ENCODE measurements at regions not wholly inside any gene's neighbourhood (a gene's known extent, or its start where the extent isn't known, plus 50 kb on each side); places are given as distances from the start of the nearest gene placed in this dataset.
"Not testable (repeated sequence)": the region's sequence is repeated elsewhere in the genome, so short reads cannot be mapped to it uniquely, and the experiment has no call there.

DNA sequence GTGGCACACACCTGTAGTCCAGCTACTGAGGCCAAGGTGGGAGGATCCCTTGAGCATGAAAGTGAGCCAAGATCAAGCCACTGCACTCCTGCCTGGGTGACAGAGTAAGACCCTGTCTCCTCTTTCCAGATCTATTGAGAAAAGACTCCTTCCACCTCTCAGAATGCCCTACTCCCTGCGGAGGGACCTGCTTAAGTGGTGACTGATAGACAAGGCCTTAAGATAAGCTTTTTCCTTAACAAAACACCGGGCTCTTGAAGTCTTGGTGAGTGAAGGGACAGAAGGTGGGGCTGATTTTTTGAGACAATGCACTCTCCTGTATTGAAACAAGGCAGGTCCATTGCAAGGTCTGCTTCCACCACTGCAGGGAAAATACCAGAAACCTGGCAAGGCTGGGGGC is 338.4 kb upstream of the FRG2C start:
- H3K4me3 ChIP-seq (ENCODE audit: low read depth, low read length) = no peak overlapping the region
- TF ChIP-seq, protein P1, sequence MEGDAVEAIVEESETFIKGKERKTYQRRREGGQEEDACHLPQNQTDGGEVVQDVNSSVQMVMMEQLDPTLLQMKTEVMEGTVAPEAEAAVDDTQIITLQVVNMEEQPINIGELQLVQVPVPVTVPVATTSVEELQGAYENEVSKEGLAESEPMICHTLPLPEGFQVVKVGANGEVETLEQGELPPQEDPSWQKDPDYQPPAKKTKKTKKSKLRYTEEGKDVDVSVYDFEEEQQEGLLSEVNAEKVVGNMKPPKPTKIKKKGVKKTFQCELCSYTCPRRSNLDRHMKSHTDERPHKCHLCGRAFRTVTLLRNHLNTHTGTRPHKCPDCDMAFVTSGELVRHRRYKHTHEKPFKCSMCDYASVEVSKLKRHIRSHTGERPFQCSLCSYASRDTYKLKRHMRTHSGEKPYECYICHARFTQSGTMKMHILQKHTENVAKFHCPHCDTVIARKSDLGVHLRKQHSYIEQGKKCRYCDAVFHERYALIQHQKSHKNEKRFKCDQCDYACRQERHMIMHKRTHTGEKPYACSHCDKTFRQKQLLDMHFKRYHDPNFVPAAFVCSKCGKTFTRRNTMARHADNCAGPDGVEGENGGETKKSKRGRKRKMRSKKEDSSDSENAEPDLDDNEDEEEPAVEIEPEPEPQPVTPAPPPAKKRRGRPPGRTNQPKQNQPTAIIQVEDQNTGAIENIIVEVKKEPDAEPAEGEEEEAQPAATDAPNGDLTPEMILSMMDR (IDR thresholded peaks at IDR 0.05; ENCODE audit: borderline replicate concordance, insufficient read depth, low read depth, low read length) = no peak

GRCh38 chr3:75327453-75327852 is 336.7 kb upstream of the FRG2C start:
- H3K4me3 ChIP-seq (ENCODE audit: low read depth, low read length) = no peak overlapping the region
- TF ChIP-seq, protein P1 (IDR thresholded peaks at IDR 0.05; ENCODE audit: borderline replicate concordance, insufficient read depth, low read depth, low read length) = no peak

DNA sequence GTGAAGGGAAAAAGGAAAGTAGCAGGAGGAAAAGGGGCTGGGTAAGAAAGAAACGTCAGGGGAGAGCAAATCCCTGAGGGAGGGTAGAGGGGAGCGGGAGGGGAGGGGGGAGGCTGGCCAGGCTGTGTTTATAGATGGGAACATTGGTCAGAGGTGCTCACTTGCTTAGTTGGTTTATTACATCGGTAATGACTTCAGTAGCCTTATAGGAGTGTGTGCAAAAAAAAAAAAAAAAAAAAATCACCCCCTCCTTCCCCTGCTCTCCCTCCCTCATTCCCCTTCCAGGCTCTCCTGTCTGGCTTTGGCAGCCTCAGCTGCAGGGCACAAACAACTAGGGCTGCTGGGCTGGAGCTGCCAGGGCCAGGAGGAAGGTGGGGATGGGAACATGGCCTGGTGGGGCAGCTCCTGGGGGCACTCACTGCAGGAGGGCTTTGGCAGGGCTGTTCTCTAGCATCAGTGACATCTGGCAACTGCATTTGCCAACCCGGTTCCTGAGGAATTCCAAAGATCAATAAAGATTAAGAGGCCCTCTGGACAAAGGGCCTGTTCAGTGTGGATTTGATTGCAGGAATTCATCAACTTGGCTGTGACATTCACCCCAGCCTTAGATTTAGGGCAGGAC is 334.5 kb upstream of the FRG2C start:
- TF ChIP-seq, protein P1 (IDR thresholded peaks at IDR 0.05; ENCODE audit: borderline replicate concordance, insufficient read depth, low read depth, low read length) = no peak
- no peak overlapping the region for H3K4me3 ChIP-seq (ENCODE audit: low read depth, low read length)

DNA sequence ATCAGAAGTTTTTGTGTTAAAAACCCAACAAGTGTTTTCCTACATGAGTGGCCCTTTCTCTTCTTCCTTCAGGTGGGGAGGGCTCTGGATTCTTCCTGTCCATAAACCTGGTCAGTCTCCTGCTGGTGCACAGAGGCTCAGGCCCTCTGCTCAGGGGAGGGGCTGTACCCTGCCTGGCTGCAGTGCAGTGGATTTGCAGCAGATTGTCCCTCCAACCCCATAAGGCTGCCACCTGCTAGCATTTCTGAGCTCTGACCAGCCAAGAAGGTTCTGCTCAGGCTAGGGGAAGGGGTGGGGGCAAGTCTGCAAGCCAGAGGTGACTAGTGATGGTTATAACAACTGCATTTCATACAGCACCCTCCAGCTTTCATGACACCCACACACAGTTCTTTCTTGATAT is 333.7 kb upstream of the FRG2C start:
- not testable (repeated sequence) for H3K4me3 ChIP-seq (ENCODE audit: low read depth, low read length)

- not testable (repeated sequence) for H3K4me3 ChIP-seq (ENCODE audit: low read depth, low read length)
Observed at GRCh38 chr3:75332090-75332489, 332.0 kb upstream of the FRG2C start.

DNA sequence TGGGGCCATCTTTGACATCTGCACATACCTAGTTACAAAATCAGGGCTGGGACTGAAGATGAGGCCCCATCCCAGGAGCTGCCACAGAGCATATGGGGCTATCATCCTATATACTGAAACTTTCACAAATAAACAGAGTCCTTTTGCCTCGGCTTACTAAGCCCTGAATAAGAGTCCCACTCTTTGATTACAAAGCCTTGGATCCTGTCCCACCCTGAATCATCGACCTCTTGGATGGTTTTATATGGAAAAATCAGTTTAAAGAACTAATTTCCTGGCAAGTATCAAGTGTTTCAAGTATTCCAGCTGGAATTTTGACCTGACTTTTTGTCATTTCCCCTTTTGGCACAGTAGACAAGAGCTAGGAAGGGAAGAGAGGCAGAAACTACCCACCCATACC is 331.3 kb upstream of the FRG2C start:
- H3K4me3 ChIP-seq (ENCODE audit: low read depth, low read length) = no peak overlapping the region
- TF ChIP-seq, protein P1 (IDR thresholded peaks at IDR 0.05; ENCODE audit: borderline replicate concordance, insufficient read depth, low read depth, low read length) = no peak

DNA sequence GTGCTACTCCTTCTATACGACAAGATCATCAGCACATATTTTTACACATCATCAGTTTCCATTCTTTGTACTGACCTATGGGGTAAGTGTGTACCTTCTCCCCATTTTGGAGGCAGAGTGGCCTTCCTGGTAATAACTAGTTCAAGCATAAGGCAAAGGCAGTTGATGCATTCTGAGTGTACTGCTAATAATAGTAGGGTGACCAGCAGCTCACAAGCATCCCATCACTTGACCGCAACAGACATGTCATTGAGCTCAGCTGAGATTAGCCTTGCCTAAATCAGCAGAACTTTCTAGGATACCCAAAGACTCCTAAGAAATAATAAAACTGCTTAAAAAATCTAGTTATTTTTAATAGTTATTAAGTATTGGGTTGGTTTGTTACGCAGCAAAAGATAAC is 329.8 kb upstream of the FRG2C start:
- TF ChIP-seq, protein P1 (IDR thresholded peaks at IDR 0.05; ENCODE audit: borderline replicate concordance, insufficient read depth, low read depth, low read length) = no peak
- no peak overlapping the region for H3K4me3 ChIP-seq (ENCODE audit: low read depth, low read length)

GRCh38 chr3:75337226-75337900 is 326.8 kb upstream of the FRG2C start:
- TF ChIP-seq, protein P1 (IDR thresholded peaks at IDR 0.05; ENCODE audit: borderline replicate concordance, insufficient read depth, low read depth, low read length) = no peak

More at GRCh38 chr3:75337226-75337900, 326.8 kb upstream of the FRG2C start:
- H3K4me3 ChIP-seq (ENCODE audit: low read depth, low read length) = no peak overlapping the region

Data from GM12875 (cell line).